ENCODE measurements at regions not wholly inside any gene's neighbourhood (a gene's known extent, or its start where the extent isn't known, plus 50 kb on each side); places are given as distances from the start of the nearest gene placed in this dataset.

GRCh38 chr4:138772366-138772765 lies 243.2 kb upstream of the NOCT start:
- Histone ChIP-seq H3K4me3 (no peak overlapping the region), H3K36me3 (ENCODE audit: insufficient read depth, low read length) (no peaks in the 10 kb centered on the region), H3K9ac (ENCODE audit: insufficient read length) (no peak overlapping the region), H3K9me3 (ENCODE audit: low read depth, low read length) (no peaks in the 10 kb centered on the region), H3K27ac (no peak overlapping the region)
- TF ChIP-seq FOXP2 (optimal IDR thresholded peaks at IDR 0.05; ENCODE audit: control extremely low read depth, extremely low read length, insufficient read depth) (no peak), EZH2 (IDR thresholded peaks at IDR 0.05) (no peak), POLR2AphosphoS5 (IDR thresholded peaks at IDR 0.05; ENCODE audit: borderline replicate concordance, low read depth, low read length) (no peak)
- DNase-seq (ENCODE audit: low read depth, low spot score), result no peak

GRCh38 chr4:138770818-138771217 lies 244.8 kb upstream of the NOCT start:
- DNase-seq (ENCODE audit: low read depth, low spot score), result no peak
- no peak for TF ChIP-seq EZH2 (IDR thresholded peaks at IDR 0.05)
- no peak for TF ChIP-seq POLR2AphosphoS5 (IDR thresholded peaks at IDR 0.05; ENCODE audit: borderline replicate concordance, low read depth, low read length)
- TF ChIP-seq FOXP2 (optimal IDR thresholded peaks at IDR 0.05; ENCODE audit: control extremely low read depth, extremely low read length, insufficient read depth), result no peak
- no peak overlapping the region for H3K9ac ChIP-seq (ENCODE audit: insufficient read length)
- H3K36me3 ChIP-seq (ENCODE audit: insufficient read depth, low read length), result no peaks in the 10 kb centered on the region
- H3K4me3 ChIP-seq, result no peak overlapping the region
- no peaks in the 10 kb centered on the region for H3K9me3 ChIP-seq (ENCODE audit: low read depth, low read length)
- H3K27ac ChIP-seq, result no peak overlapping the region

GRCh38 chr4:138766332-138766731 lies 249.2 kb upstream of the NOCT start:
- H3K9ac ChIP-seq (ENCODE audit: insufficient read length), result no peak overlapping the region
- H3K36me3 ChIP-seq (ENCODE audit: insufficient read depth, low read length), result no peaks in the 10 kb centered on the region
- DNase-seq (ENCODE audit: low read depth, low spot score), result no peak
- TF ChIP-seq EZH2 (IDR thresholded peaks at IDR 0.05), result no peak
- no peak overlapping the region for H3K4me3 ChIP-seq
- no peaks in the 10 kb centered on the region for H3K9me3 ChIP-seq (ENCODE audit: low read depth, low read length)
- no peak overlapping the region for H3K27ac ChIP-seq

DNA sequence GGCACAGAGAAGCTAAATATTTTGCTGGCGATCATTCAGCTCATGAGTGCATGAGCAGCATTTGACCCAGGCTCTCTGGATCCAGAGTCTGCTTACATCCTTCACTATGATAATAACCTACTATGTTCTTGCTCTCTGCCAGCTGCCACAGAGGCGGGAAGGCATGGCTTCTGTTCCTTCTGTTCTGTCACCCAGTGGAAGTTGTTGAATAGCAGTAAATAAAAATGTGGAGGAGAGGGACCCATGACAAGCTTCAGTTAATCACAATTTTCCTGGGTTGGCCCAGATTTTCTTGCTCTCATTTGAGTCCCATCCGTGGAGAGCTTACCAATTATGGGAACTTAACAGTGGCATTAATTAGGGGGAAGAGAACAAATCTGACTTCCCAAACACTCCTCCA lies 250.1 kb upstream of the NOCT start:
- no peak overlapping the region for H3K9ac ChIP-seq (ENCODE audit: insufficient read length)
- H3K4me3 ChIP-seq, result no peak overlapping the region
- no peak for DNase-seq (ENCODE audit: low read depth, low spot score)
- H3K27ac ChIP-seq, result no peak overlapping the region
- no peaks in the 10 kb centered on the region for H3K9me3 ChIP-seq (ENCODE audit: low read depth, low read length)
- TF ChIP-seq FOXP2 (optimal IDR thresholded peaks at IDR 0.05; ENCODE audit: control extremely low read depth, extremely low read length, insufficient read depth) (no peak), EZH2 (IDR thresholded peaks at IDR 0.05) (no peak), POLR2AphosphoS5 (IDR thresholded peaks at IDR 0.05; ENCODE audit: borderline replicate concordance, low read depth, low read length) (no peak)
- H3K36me3 ChIP-seq (ENCODE audit: insufficient read depth, low read length), result no peaks in the 10 kb centered on the region

DNA sequence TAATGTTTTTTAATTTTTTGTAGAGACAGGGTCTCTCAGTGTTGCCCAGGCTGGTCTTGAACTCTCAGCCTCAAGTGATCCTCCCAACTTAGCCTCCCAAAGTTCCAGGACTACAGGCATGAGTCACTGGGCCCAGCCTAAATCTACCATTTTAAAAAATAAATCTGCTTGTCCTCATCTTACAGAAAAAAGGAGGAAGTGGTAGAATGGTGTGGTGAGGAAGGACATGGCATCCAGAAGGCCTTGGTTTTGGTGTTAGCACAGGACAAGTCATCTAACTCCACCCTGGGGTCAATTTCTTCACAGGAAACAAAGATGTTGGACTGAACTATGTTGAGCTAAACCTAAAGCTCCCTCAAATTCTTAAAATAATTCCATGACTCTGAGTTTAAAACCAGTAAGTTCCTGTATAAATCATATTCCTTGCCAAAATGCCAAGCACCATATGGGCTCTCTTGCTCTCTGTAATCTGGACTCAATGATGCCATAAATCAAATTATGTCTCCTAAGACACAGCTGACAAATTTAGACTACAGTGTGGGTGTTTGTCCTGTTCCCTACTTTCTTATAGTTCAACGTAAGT lies 253.9 kb upstream of the NOCT start:
- no peak overlapping the region for H3K4me3 ChIP-seq
- no peak for DNase-seq (ENCODE audit: low read depth, low spot score)
- no peak overlapping the region for H3K9ac ChIP-seq (ENCODE audit: insufficient read length)
- TF ChIP-seq EZH2 (IDR thresholded peaks at IDR 0.05) (no peak), POLR2AphosphoS5 (IDR thresholded peaks at IDR 0.05; ENCODE audit: borderline replicate concordance, low read depth, low read length) (no peak), FOXP2 (optimal IDR thresholded peaks at IDR 0.05; ENCODE audit: control extremely low read depth, extremely low read length, insufficient read depth) (no peak)
- no peaks in the 10 kb centered on the region for H3K9me3 ChIP-seq (ENCODE audit: low read depth, low read length)
- H3K27ac ChIP-seq, result no peak overlapping the region
- no peaks in the 10 kb centered on the region for H3K36me3 ChIP-seq (ENCODE audit: insufficient read depth, low read length)

DNA sequence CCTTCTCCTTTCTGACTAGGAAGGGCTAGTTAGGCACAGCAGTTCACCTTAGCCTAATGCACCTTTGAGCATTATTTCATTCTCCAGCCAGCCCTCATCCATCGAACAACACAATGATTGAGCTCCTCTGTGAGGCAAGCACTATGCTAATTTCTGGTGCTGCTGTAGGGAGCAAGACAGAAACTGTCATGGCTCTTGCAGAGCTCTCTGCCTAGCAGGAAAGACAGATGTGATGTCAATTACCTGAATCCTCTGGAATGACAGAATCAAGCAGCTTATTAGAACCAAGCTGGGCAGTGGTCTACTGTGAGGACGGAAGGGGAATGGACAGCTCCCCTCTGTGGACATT lies 256.1 kb upstream of the NOCT start:
- DNase-seq (ENCODE audit: low read depth, low spot score), result no peak
- H3K9me3 ChIP-seq (ENCODE audit: low read depth, low read length), result no peaks in the 10 kb centered on the region
- TF ChIP-seq POLR2AphosphoS5 (IDR thresholded peaks at IDR 0.05; ENCODE audit: borderline replicate concordance, low read depth, low read length), result no peak
- no peak for TF ChIP-seq FOXP2 (optimal IDR thresholded peaks at IDR 0.05; ENCODE audit: control extremely low read depth, extremely low read length, insufficient read depth)
- TF ChIP-seq EZH2 (IDR thresholded peaks at IDR 0.05), result no peak

DNA sequence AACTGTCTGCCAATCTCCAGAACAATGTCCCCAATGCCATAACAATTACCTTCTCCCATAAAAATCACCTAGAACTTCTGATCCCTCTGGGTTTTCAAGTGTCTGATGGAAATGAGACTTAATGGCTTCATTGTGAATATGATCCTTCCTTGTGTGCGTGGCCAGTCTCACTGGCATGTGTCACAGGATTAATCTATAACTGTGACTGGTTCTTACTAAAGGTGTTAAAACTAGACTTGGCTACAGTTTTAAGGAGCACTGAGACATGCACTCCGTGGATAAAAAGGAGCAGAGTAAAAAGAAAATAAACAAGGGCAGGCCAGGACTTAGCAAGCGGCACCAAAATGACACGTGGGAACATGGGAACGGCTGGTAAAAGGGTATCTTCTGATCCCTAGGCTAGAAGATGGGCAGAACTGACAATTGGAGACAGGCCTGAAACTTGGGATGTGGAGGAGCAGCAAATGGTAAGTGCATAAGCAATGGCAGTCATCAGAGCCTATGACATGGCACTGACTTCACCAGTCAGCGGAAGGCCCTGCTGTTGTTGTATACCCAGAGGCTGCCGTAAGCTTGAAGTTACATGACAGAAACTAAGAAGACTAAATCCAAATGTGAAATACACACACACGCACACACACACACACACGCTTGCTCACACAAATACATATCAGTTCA lies 256.6 kb upstream of the NOCT start:
- no peaks in the 10 kb centered on the region for H3K36me3 ChIP-seq (ENCODE audit: insufficient read depth, low read length)
- H3K9me3 ChIP-seq (ENCODE audit: low read depth, low read length), result no peaks in the 10 kb centered on the region
- no peak for TF ChIP-seq EZH2 (IDR thresholded peaks at IDR 0.05)
- TF ChIP-seq FOXP2 (optimal IDR thresholded peaks at IDR 0.05; ENCODE audit: control extremely low read depth, extremely low read length, insufficient read depth), result no peak
- TF ChIP-seq POLR2AphosphoS5 (IDR thresholded peaks at IDR 0.05; ENCODE audit: borderline replicate concordance, low read depth, low read length), result no peak
- DNase-seq (ENCODE audit: low read depth, low spot score), result no peak
- no peak overlapping the region for H3K27ac ChIP-seq
- H3K4me3 ChIP-seq, result no peak overlapping the region
- no peak overlapping the region for H3K9ac ChIP-seq (ENCODE audit: insufficient read length)

More for the DNA sequence above, 256.1 kb upstream of the NOCT start:
- Histone ChIP-seq H3K27ac (no peak overlapping the region), H3K4me3 (no peak overlapping the region), H3K36me3 (ENCODE audit: insufficient read depth, low read length) (no peaks in the 10 kb centered on the region), H3K9ac (ENCODE audit: insufficient read length) (no peak overlapping the region)

DNA sequence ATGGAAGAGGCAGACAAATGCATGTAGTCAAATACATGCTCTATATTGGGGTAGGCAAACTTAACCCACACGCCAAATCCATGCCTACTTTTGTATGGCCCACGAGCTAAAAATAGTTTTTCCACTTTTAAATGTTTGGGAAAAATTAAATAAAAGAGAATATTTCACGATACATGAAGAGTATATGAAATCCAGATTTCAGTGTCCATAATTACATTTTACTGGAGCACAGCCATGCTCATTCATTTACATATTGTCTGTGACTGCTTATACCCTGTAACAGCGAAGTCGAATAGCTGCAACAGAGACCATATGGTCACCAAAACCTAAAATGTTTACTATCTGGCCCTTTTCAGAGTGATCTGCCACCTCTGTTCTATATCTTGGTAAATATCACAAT lies 257.4 kb upstream of the NOCT start:
- Histone ChIP-seq H3K4me3 (no peak overlapping the region), H3K9me3 (ENCODE audit: low read depth, low read length) (no peaks in the 10 kb centered on the region), H3K9ac (ENCODE audit: insufficient read length) (no peak overlapping the region), H3K27ac (no peak overlapping the region), H3K36me3 (ENCODE audit: insufficient read depth, low read length) (no peaks in the 10 kb centered on the region)
- DNase-seq (ENCODE audit: low read depth, low spot score), result no peak
- TF ChIP-seq POLR2AphosphoS5 (IDR thresholded peaks at IDR 0.05; ENCODE audit: borderline replicate concordance, low read depth, low read length) (no peak), EZH2 (IDR thresholded peaks at IDR 0.05) (no peak), FOXP2 (optimal IDR thresholded peaks at IDR 0.05; ENCODE audit: control extremely low read depth, extremely low read length, insufficient read depth) (no peak)

DNA sequence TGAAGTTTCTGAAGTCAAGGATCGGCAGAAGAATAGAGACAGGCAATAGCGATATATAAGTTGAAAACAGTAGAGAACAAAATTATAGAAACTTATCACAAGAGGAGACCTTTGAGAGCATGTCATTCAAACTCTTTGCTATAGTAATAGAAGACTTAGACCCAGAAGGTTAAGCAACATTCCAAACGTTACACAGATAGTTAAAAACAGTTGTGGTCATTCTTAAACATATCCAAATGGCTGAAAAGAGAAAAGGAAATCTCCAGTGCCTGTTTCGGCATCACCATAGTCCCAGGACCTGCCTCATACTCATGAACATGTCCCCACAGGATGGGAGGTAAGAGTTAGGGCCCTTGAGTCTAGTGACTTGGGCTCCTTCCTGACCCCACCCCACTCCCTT lies 258.1 kb upstream of the NOCT start:
- H3K36me3 ChIP-seq (ENCODE audit: insufficient read depth, low read length), result no peaks in the 10 kb centered on the region
- no peaks in the 10 kb centered on the region for H3K9me3 ChIP-seq (ENCODE audit: low read depth, low read length)
- no peak overlapping the region for H3K27ac ChIP-seq
- no peak overlapping the region for H3K4me3 ChIP-seq
- TF ChIP-seq FOXP2 (optimal IDR thresholded peaks at IDR 0.05; ENCODE audit: control extremely low read depth, extremely low read length, insufficient read depth), result no peak
- TF ChIP-seq POLR2AphosphoS5 (IDR thresholded peaks at IDR 0.05; ENCODE audit: borderline replicate concordance, low read depth, low read length), result no peak
- TF ChIP-seq EZH2 (IDR thresholded peaks at IDR 0.05), result no peak
- no peak overlapping the region for H3K9ac ChIP-seq (ENCODE audit: insufficient read length)
- DNase-seq (ENCODE audit: low read depth, low spot score), result no peak
